Endothelial cell of umbilical vein (primary cell): ENCODE measurements at regions not wholly inside any gene's neighbourhood (a gene's known extent, or its start where the extent isn't known, plus 50 kb on each side); places are given as distances from the start of the nearest gene placed in this dataset.

ENCODE experiments used
- BruUV-seq: library from RNA; stranded (reverse); fragments of 400-500 nt; replicated peaks from 2 replicates; lab custom pipeline; 2021; lab: Mats Ljungman, UMichigan
- CTCF ChIA-PET: fragments of 300-600, 350-600 bp; sonication (Branson Sonifier 250); formaldehyde crosslinking; loops from one replicate; lab custom pipeline; 2021; ENCODE audit warnings: antibody characterized with exemption, inconsistent platforms; lab: Charles Lee
- POLR2A ChIA-PET: fragments of 300-600, 350-600 bp; sonication (Branson Sonifier 250); formaldehyde crosslinking; loops from one replicate; lab custom pipeline; 2021; ENCODE audit warnings: antibody characterized with exemption, inconsistent platforms; lab: Charles Lee
- DNase-seq: peaks from one replicate; pipeline ENCODE4 v3.0.0-alpha.2; 2011; ENCODE audit warnings: low read depth, low spot score
- FAIRE-seq: peaks from 2 replicates; lab custom pipeline; 2011; peaks lifted over from hg19 to GRCh38; lab: Jason Lieb, UNC
- H2AFZ ChIP-seq: 2 replicates; pipeline ENCODE4 v1.6.0; 2012; ENCODE audit warnings: low read depth, low read length, control low read depth, inconsistent platforms
- H3K27ac ChIP-seq: 2 replicates; pipeline ENCODE4 v1.5.1; 2011; ENCODE audit warnings: low read depth, mild to moderate bottlenecking, control low read depth, low read length, moderate library complexity; ENCODE audit not compliant: insufficient read depth
- H3K27me3 ChIP-seq, 2 experiments: 2 replicates each; pipeline versions ENCODE4 v1.6.0 to v1.6.1; 2011; ENCODE audit warnings: low read length in 2 of 2, mixed read lengths in 1 of 2; ENCODE audit not compliant: control insufficient read depth in 2 of 2, insufficient read depth in 2 of 2
- H3K36me3 ChIP-seq, 2 experiments: 2 replicates in 1 of 2; 3 replicates in 1 of 2; pipeline ENCODE4 v1.5.1; 2011; ENCODE audit warnings: low read length in 2 of 2, mild to moderate bottlenecking in 1 of 2, moderate library complexity in 1 of 2; ENCODE audit not compliant: control insufficient read depth in 2 of 2, insufficient read depth in 2 of 2; ENCODE audit errors: extremely low read depth in 1 of 2
- H3K4me1 ChIP-seq: 3 replicates; pipeline ENCODE4 v1.5.1; 2011; ENCODE audit warnings: mild to moderate bottlenecking, low read length; ENCODE audit not compliant: control insufficient read depth, insufficient read depth; ENCODE audit errors: extremely low read depth
- H3K4me2 ChIP-seq: 2 replicates; pipeline ENCODE4 v1.6.1; 2011; ENCODE audit warnings: low read length, control low read depth, mixed read lengths; ENCODE audit not compliant: insufficient read depth
- H3K4me3 ChIP-seq, 3 experiments: fragments of 200-600 bp in 1 of 3; sonication (generic), shearing (Covaris generic) in 1 of 3; replicated peaks in 1 of 3; 2 replicates each; pipeline ENCODE4 v1.5.1; 2011 to 2016; ENCODE audit warnings: control low read depth in 3 of 3, low read length in 3 of 3, mild to moderate bottlenecking in 2 of 3, inconsistent platforms in 1 of 3, low read depth in 1 of 3, moderate library complexity in 1 of 3; ENCODE audit not compliant: insufficient read depth in 1 of 3
- H3K79me2 ChIP-seq: 2 replicates; pipeline ENCODE4 v1.6.0; 2012; ENCODE audit warnings: low read length, inconsistent platforms; ENCODE audit not compliant: control insufficient read depth, insufficient read depth
- H3K9ac ChIP-seq: replicated peaks from 2 replicates; pipeline ENCODE3; 2011; ENCODE audit warnings: low read length, control low read depth; ENCODE audit not compliant: insufficient read depth; ENCODE audit errors: extremely low read depth
- H3K9me1 ChIP-seq: replicated peaks from 3 replicates; pipeline ENCODE4 v1.6.0; 2011; ENCODE audit warnings: mild to moderate bottlenecking, low read length; ENCODE audit not compliant: control insufficient read depth, insufficient read depth; ENCODE audit errors: extremely low read depth
- H3K9me3 ChIP-seq: replicated peaks from 2 replicates; pipeline ENCODE4 v1.5.1; 2012; ENCODE audit warnings: low read length, inconsistent platforms; ENCODE audit not compliant: control insufficient read depth, insufficient read depth
- H4K20me1 ChIP-seq: replicated peaks from 2 replicates; pipeline ENCODE3; 2011; ENCODE audit warnings: mild to moderate bottlenecking, low read length; ENCODE audit not compliant: control insufficient read depth, insufficient read depth; ENCODE audit errors: extremely low read depth
- EZH2 ChIP-seq: IDR thresholded peaks from 2 replicates; pipeline ENCODE4 v1.6.1; 2012; ENCODE audit warnings: borderline replicate concordance, low read depth, mild to moderate bottlenecking, moderate library complexity, low read length, inconsistent platforms; ENCODE audit not compliant: severe bottlenecking
- FOS ChIP-seq: IDR thresholded peaks from 2 replicates; pipeline ENCODE4 v1.6.1; 2011; ENCODE audit warnings: mild to moderate bottlenecking, low read length, moderate library complexity, borderline replicate concordance; ENCODE audit not compliant: insufficient read depth
- GATA2 ChIP-seq: IDR thresholded peaks from 2 replicates; pipeline ENCODE4 v1.7.0; 2011; ENCODE audit warnings: low read depth, mild to moderate bottlenecking, moderate library complexity, mixed read lengths, low read length; ENCODE audit not compliant: insufficient read length, insufficient read depth
- MYC ChIP-seq: IDR thresholded peaks from one replicate; pipeline ENCODE4 v1.6.1; 2011; ENCODE audit warnings: mild to moderate bottlenecking, low read depth, low read length
- POLR2AphosphoS5 ChIP-seq: IDR thresholded peaks from 2 replicates; pipeline ENCODE4 v1.6.1; 2012; ENCODE audit warnings: low read depth, mild to moderate bottlenecking, control low read depth, low read length, moderate library complexity; ENCODE audit not compliant: insufficient read depth
- dilution Hi-C: fragments of 300-500 bp; cut with MboI; formaldehyde crosslinking; loops from one replicate; pipeline ENCODE4 v1.15.0; 2019; ENCODE audit warnings: low sequenced_read_pairs; ENCODE audit not compliant: extremely low pct_ligation_motif_present
- intact Hi-C: fragments of 100-400 bp; cut with micrococcal nuclease; formaldehyde crosslinking; loops from one replicate; pipeline ENCODE4 v1.10.0; 2022
- TF ChIP-seq, protein P1 (sequence below): IDR thresholded peaks from 2 replicates; pipeline ENCODE4 v1.6.1; 2011; ENCODE audit not compliant: insufficient read depth, insufficient read length
- TF ChIP-seq, protein P2 (sequence below), 2 donors: IDR thresholded peaks; 1 replicate in 1 of 2; 2 replicates in 1 of 2; pipeline ENCODE4 v1.5.1; 2011; ENCODE audit warnings: low read length in 2 of 2, mild to moderate bottlenecking in 2 of 2, moderate library complexity in 2 of 2, control low read depth in 1 of 2, inconsistent platforms in 1 of 2, low read depth in 1 of 2; ENCODE audit not compliant: insufficient read depth in 1 of 2; ENCODE audit errors: extremely low read depth in 1 of 2

GRCh38 chrX:77160301-77160700 is 286.9 kb upstream of the FGF16 start:
- no peak overlapping the region for H3K27ac ChIP-seq
- H3K79me2 ChIP-seq: no peaks in the 10 kb centered on the region
- dilution Hi-C loops (no loop called here), intact Hi-C loops (loop anchor here (2.0 kb wide), 2 partner anchors 282 to 436 kb away; no protein-coding TSS in a partner anchor)
- ChIA-PET POLR2A (no interaction called here), CTCF (interaction anchor here (1.4 kb wide), 1 partner anchor 437 kb away, joined by 3 read pairs; no protein-coding TSS in a partner anchor)
- H2AFZ ChIP-seq: no peak overlapping the region
- H3K36me3 ChIP-seq: no peaks in the 10 kb centered on the region
- no peak overlapping the region for H3K4me2 ChIP-seq
- no peaks in the 10 kb centered on the region for H3K27me3 ChIP-seq
- no peaks in the 10 kb centered on the region for H3K9me1 ChIP-seq
- H3K4me1 ChIP-seq: no peaks in the 10 kb centered on the region
- no peak for TF ChIP-seq MYC
- no peak for TF ChIP-seq POLR2AphosphoS5
- TF ChIP-seq, protein P1, sequence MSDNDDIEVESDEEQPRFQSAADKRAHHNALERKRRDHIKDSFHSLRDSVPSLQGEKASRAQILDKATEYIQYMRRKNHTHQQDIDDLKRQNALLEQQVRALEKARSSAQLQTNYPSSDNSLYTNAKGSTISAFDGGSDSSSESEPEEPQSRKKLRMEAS: no peak
- no peak for TF ChIP-seq EZH2
- TF ChIP-seq FOS: no peak
- no peak for TF ChIP-seq GATA2
- TF ChIP-seq, protein P2, sequence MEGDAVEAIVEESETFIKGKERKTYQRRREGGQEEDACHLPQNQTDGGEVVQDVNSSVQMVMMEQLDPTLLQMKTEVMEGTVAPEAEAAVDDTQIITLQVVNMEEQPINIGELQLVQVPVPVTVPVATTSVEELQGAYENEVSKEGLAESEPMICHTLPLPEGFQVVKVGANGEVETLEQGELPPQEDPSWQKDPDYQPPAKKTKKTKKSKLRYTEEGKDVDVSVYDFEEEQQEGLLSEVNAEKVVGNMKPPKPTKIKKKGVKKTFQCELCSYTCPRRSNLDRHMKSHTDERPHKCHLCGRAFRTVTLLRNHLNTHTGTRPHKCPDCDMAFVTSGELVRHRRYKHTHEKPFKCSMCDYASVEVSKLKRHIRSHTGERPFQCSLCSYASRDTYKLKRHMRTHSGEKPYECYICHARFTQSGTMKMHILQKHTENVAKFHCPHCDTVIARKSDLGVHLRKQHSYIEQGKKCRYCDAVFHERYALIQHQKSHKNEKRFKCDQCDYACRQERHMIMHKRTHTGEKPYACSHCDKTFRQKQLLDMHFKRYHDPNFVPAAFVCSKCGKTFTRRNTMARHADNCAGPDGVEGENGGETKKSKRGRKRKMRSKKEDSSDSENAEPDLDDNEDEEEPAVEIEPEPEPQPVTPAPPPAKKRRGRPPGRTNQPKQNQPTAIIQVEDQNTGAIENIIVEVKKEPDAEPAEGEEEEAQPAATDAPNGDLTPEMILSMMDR (IDR thresholded peaks at IDR 0.05; ENCODE audit: extremely low read depth in 1 of 2, insufficient read depth in 1 of 2, low read depth in 1 of 2, low read length in 2 of 2): peak; percentile 32 to 51
- H3K4me3 ChIP-seq: no peak overlapping the region
- H3K9ac ChIP-seq: no peak overlapping the region
- no peaks in the 10 kb centered on the region for H3K9me3 ChIP-seq
- no peak for FAIRE-seq
- BruUV-seq: no TSS peak
- DNase-seq: no peak
- no peaks in the 10 kb centered on the region for H4K20me1 ChIP-seq
